ENCODE measurements at regions not wholly inside any gene's neighbourhood (a gene's known extent, or its start where the extent isn't known, plus 50 kb on each side); places are given as distances from the start of the nearest gene placed in this dataset.

GRCh38 chr18:7458884-7459283, 108.2 kb upstream of the PTPRM start:
- WGBS, 2 donors: 75 to 81% methylated on average over 1 of the region's 1 CpG
- H3K27ac ChIP-seq: no peak overlapping the region
- H3K4me3 ChIP-seq (replicated peaks in 1 of 3): no peak overlapping the region
- H3K27me3 ChIP-seq: no peaks in the 10 kb centered on the region
- TF ChIP-seq, protein P1, sequence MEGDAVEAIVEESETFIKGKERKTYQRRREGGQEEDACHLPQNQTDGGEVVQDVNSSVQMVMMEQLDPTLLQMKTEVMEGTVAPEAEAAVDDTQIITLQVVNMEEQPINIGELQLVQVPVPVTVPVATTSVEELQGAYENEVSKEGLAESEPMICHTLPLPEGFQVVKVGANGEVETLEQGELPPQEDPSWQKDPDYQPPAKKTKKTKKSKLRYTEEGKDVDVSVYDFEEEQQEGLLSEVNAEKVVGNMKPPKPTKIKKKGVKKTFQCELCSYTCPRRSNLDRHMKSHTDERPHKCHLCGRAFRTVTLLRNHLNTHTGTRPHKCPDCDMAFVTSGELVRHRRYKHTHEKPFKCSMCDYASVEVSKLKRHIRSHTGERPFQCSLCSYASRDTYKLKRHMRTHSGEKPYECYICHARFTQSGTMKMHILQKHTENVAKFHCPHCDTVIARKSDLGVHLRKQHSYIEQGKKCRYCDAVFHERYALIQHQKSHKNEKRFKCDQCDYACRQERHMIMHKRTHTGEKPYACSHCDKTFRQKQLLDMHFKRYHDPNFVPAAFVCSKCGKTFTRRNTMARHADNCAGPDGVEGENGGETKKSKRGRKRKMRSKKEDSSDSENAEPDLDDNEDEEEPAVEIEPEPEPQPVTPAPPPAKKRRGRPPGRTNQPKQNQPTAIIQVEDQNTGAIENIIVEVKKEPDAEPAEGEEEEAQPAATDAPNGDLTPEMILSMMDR (IDR thresholded peaks at IDR 0.05): no peak
- no peak for TF ChIP-seq POLR2A (IDR thresholded peaks at IDR 0.05)
- intact Hi-C loops (cut with DNase I): loop anchor here (5.0 kb wide), 1 partner anchor 187 kb away; no protein-coding TSS in a partner anchor
- DNase-seq: no peak
- no peaks in the 10 kb centered on the region for H3K36me3 ChIP-seq
- no peaks in the 10 kb centered on the region for H3K9me3 ChIP-seq
- H3K4me1 ChIP-seq: no peaks in the 10 kb centered on the region

GRCh38 chr18:7459851-7460770, 107.0 kb upstream of the PTPRM start:
- no peak for DNase-seq
- H3K9me3 ChIP-seq: no peaks in the 10 kb centered on the region
- no peaks in the 10 kb centered on the region for H3K36me3 ChIP-seq
- 73% methylated on average over 24 to 25 of the region's 25 CpGs for WGBS, 2 donors
- H3K4me1 ChIP-seq: peaks cover 6 to 8% of the 10 kb centered on the region in 2 donors
- H3K27ac ChIP-seq: no peak overlapping the region
- intact Hi-C loops (cut with DNase I): loop anchor here (5.0 kb wide), 1 partner anchor 188 kb away; no protein-coding TSS in a partner anchor
- no peaks in the 10 kb centered on the region for H3K27me3 ChIP-seq
- TF ChIP-seq POLR2A (IDR thresholded peaks at IDR 0.05): no peak
- TF ChIP-seq, protein P1 (IDR thresholded peaks at IDR 0.05): no peak
- no peak overlapping the region for H3K4me3 ChIP-seq (replicated peaks in 1 of 3)

- Histone ChIP-seq H3K36me3 (no peaks in the 10 kb centered on the region), H3K27ac (no peak overlapping the region), H3K4me1 (peaks cover 6 to 11% of the 10 kb centered on the region in 2 donors), H3K9me3 (no peaks in the 10 kb centered on the region), H3K27me3 (no peaks in the 10 kb centered on the region), H3K4me3 (replicated peaks in 1 of 3) (no peak overlapping the region)
- intact Hi-C loops (cut with DNase I): no loop called here
- TF ChIP-seq, protein P1 (IDR thresholded peaks at IDR 0.05): no peak
- TF ChIP-seq POLR2A (IDR thresholded peaks at IDR 0.05): no peak
- WGBS, 2 donors: 25 to 41% methylated on average over 1 of the region's 1 CpG
- peak; percentile 31 to 57 for DNase-seq
Measured at GRCh38 chr18:7464245-7464966, 102.7 kb upstream of the PTPRM start.

DNA sequence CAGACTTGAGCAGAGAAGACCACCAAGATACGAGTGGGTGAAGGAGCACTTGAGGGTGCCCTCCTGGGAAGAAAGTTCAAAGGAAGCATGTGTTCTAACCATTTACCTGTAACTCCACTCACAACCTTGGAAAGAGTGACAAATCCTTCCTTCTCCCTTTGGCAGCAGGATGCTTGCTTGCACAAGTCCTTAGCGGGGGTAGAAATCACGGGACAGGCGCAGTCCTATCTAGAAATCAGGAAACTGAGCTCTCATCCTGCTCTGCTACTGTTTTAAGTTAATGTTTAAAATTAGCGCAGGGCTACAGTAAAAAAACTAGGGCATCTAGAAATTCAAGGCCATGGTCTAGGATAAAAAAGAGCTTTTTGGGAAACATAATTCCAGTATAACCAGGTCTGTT, 100.9 kb upstream of the PTPRM start:
- DNase-seq: no peak
- Histone ChIP-seq H3K4me1 (peaks cover 6 to 11% of the 10 kb centered on the region in 2 donors), H3K27me3 (no peaks in the 10 kb centered on the region), H3K36me3 (no peaks in the 10 kb centered on the region), H3K9me3 (no peaks in the 10 kb centered on the region), H3K4me3 (replicated peaks in 1 of 3) (no peak overlapping the region), H3K27ac (no peak overlapping the region)
- no peak for TF ChIP-seq POLR2A (IDR thresholded peaks at IDR 0.05)
- TF ChIP-seq, protein P1 (IDR thresholded peaks at IDR 0.05): no peak
- intact Hi-C loops (cut with DNase I): no loop called here
- WGBS, 2 donors: 79 to 89% methylated on average over 5 of the region's 5 CpGs

All from thyroid gland (tissue), 4 donors.